GM12872 (cell line): ENCODE measurements at regions not wholly inside any gene's neighbourhood (a gene's known extent, or its start where the extent isn't known, plus 50 kb on each side); places are given as distances from the start of the nearest gene placed in this dataset.

Experiments
- TF ChIP-seq, protein P1 (sequence below): IDR thresholded peaks from 3 replicates; pipeline ENCODE4 v1.5.1; 2011; ENCODE audit warnings: low read depth, mild to moderate bottlenecking, low read length, moderate library complexity; ENCODE audit not compliant: insufficient read depth

DNA sequence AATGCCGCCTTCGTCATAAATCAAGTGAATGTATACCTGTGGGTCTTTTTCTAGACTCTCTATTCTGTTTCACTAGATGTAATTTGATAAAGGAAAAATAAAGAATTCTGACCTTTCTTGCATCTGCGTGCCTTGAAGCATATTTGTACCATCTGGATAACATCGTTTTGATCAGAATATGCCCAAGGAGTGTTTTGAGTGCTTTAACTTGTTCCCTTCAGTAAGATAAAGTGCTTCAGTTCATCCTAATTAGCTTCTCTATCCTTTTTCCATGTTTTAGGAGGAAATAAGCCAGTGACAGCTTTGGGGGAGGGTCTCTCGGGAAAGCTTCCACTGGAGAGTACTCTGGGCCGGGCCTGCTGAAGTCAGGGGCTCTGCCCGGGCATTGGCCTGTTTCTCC, 113.5 kb upstream of the DAP start:
- TF ChIP-seq, protein P1, sequence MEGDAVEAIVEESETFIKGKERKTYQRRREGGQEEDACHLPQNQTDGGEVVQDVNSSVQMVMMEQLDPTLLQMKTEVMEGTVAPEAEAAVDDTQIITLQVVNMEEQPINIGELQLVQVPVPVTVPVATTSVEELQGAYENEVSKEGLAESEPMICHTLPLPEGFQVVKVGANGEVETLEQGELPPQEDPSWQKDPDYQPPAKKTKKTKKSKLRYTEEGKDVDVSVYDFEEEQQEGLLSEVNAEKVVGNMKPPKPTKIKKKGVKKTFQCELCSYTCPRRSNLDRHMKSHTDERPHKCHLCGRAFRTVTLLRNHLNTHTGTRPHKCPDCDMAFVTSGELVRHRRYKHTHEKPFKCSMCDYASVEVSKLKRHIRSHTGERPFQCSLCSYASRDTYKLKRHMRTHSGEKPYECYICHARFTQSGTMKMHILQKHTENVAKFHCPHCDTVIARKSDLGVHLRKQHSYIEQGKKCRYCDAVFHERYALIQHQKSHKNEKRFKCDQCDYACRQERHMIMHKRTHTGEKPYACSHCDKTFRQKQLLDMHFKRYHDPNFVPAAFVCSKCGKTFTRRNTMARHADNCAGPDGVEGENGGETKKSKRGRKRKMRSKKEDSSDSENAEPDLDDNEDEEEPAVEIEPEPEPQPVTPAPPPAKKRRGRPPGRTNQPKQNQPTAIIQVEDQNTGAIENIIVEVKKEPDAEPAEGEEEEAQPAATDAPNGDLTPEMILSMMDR: no peak

- TF ChIP-seq, protein P1: no peak
These were observed 109.8 kb upstream of the DAP start for GRCh38 chr5:10870791-10871190.

DNA sequence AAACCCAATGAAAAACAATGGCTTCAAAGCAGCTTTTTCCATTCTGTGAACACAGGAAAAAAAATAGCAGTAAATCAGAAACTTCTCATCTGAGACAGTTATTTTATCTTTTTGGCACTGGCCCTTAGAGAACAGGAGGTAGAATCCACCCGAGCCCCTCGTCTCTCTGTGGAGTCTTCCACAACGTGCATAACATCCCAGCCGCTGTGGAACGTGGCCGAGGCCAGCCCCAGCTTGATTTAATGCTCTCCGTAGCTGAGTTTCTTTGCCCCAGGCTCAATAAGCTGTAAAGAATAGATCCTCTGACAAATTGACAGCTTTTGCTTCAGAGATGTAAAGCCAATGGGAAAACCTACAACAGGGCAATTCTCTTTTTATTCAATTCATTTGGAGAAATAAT, 107.9 kb upstream of the DAP start:
- TF ChIP-seq, protein P1: no peak

DNA sequence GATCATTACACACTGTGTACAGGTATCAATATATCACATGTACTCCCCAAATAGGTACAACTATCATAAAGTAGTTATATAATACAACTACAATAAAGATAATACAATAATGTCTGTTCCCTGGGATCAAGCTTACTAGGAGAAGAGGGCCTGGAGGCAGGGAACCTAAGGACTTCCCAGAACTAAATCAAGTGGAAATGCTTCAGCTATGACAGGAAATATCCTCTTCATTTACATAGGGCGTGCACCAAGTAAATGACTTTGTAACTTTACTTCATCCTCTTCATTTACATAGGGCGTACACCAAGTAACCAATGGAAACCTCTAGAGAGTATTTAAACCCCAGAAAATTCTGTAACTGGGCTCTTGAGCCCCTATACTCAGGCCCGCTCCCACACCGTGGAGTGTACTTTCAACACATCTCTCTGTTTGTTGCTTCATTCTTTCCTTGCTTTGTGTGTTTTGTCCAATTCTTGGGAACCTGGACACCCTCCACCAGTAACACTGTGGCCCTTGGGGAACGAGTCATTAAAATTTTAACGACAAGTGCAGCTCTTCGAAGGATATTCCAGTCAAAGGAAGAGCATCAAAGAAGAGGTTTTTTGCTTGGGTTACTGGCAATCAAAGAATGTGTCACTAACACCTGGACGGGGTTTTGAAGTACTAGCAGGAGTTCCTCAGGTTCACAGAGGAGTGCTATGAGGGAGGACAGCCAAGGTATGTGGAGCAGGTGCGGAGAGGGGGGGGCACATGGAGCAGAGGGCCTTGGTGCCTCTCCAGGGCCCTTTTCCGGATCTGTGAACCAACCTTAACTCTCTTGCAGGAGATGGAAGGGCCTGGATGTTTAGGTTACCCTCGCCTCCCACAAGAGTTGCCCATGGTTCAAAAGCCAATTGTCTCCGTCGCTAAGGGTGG, 106.6 kb upstream of the DAP start:
- TF ChIP-seq, protein P1: no peak

GRCh38 chr5:10866913-10867312, 105.9 kb upstream of the DAP start:
- TF ChIP-seq, protein P1: no peak

DNA sequence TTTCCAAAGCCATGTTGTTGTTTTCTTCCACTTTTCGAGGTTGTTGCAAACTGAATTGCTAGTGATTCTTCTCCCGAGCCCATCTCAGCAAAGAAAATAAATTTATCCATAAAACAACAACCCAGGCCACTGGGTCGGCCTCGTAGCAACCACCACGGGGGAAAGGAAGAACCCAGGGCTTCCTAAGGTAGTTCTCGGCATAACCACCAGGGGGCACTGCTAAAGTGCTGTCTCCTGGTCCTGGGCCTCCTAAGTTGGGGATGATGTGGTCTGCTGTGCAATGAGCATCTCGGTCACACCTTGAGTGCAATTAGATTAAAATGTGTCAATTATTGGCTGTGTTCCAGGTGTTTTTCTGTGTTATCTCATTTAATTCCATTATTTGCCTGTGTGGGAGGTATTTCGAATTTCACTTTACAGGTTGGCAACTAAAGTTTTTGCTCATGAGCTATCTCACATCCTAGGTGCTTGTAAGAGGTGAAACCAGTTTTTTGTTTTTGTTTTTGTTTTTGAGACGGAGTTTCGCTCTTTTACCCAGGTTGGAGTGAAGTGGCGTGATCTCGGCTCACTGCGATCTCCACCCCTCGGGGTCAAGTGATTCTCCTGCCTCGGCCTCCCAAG, 102.8 kb upstream of the DAP start:
- TF ChIP-seq, protein P1: peak; percentile 96

GRCh38 chr5:10862085-10862484, 101.1 kb upstream of the DAP start:
- TF ChIP-seq, protein P1: no peak
